ENCODE measurements at regions not wholly inside any gene's neighbourhood (a gene's known extent, or its start where the extent isn't known, plus 50 kb on each side); places are given as distances from the start of the nearest gene placed in this dataset.
"Not testable (repeated sequence)": the region's sequence is repeated elsewhere in the genome, so short reads cannot be mapped to it uniquely, and the experiment has no call there.

DNA sequence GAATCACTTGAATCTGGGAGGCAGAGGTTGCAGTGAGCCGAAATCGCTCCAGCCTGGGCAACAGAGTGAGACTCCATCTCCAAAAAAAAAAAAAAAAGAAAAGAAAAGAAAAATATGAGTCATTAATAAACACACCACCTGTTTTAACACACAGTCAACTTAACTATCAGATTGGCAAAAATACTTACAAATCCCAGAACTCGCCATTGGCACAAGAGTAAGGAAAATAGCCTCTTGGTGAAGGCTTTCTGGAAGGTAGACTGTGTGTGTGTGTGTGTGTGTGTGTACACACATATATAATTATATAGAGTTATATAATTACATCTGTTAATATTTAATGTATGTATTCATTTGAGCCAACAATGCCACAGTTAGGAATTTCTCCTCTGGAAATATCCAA, 63.7 kb upstream of the UXS1 start:
- no peak for DNase-seq (ENCODE audit: low spot score)

DNA sequence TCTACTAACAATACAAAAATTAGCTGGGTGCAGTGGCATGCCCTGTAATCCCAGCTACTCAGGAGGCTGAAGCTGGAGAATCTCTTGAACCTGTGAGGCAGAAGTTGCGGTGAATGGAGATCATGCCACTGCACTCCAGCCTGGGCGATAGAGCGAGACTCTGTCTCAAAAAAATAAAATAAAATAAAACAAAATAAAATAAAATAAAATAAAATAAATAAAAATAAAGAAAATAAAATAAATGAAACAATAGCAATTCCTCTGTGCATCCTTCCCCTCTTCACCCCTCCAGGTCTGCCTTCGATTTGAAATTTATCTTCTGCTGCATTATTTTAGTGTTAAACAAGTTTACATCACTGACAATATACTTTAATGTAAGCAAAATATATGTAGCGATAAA, 63.0 kb upstream of the UXS1 start:
- DNase-seq (ENCODE audit: low spot score): no peak

DNA sequence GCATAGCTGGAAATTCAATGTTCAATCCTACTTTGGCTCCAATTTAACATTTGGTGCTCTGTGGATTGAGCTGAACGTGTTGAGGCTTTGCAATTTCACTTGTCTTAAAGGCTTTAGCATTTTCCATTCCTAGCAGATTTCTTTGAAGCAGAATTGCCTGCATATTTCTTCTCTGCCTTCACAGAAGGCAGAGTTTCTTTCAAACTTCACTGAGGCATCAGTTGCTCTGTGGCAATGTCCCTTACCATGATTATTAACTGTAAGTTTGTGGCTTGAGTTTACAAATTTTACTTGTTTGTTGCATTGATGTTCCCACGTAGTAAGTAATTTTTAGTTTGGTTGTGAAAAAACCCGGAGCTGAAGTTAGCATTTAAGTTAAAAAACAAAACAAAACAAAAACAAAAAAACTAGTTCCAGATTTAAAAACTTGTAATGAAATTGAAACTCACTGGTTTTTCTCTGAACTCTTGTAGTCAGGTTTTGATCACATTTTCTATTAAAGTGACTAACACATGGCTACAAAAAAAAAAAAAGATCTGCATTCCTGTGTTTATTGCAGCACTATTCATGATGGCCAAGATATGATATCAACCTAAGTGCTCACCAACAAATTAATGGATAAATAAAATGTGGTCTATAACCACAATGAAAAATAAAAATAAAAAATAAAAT, 55.2 kb upstream of the UXS1 start:
- DNase-seq (ENCODE audit: low spot score): not testable (repeated sequence)

DNA sequence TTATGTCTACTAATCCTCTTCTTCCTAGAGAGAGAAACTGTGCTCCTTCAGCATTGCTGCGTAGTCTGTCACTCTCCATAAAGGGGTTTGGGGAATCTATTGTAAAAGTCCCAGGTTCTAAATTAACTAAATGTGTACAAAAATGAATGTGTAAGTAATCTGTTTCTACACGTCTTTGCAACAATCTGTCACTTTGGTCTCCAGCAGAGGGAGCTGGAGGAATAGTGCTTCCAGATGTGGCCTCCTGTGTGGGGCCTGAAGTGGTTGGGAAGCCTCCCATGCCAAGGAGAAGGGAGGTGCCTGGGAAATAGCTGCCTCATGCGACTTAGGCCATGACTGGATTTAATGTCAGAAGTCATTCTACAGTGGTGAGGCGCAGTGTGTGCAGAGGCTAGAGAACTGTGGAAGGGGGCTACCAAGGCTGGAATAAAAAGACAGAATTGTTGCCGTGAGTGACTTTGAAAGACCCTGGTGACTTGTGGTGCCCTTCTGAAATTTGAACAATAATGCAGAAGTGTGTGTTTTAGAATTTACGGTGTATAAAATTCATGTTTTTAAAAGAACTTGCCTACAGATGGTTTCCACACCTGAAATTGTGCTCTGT, 54.5 kb upstream of the UXS1 start:
- not testable (repeated sequence) for DNase-seq (ENCODE audit: low spot score)

Measured in kidney tubule cell (primary cell).